Activated CD4-positive, alpha-beta T cell treated with anti-CD3 and anti-CD28 coated beads for 36 hours (primary cell): ENCODE measurements at regions not wholly inside any gene's neighbourhood (a gene's known extent, or its start where the extent isn't known, plus 50 kb on each side); places are given as distances from the start of the nearest gene placed in this dataset.

Experiments
- ATAC-seq: fragments of 200-7000 bp; cut with Tn5 transposase; one replicate; pipeline ENCODE4 v1.10.0; 2021; ENCODE audit warnings: mild to moderate bottlenecking, moderate library complexity
- CTCF ChIA-PET: fragments of 350-600 bp; sonication (Branson Sonifier 250); formaldehyde crosslinking; loops from one replicate; lab custom pipeline; 2021; ENCODE audit warnings: antibody characterized with exemption; lab: Charles Lee
- POLR2A ChIA-PET: fragments of 350-600 bp; sonication (Branson Sonifier 250); formaldehyde crosslinking; loops from one replicate; lab custom pipeline; 2021; ENCODE audit warnings: antibody characterized with exemption, inconsistent platforms; lab: Charles Lee
- DNase-seq: peaks from one replicate; pipeline ENCODE4 v3.0.0-alpha.2; 2020
- H3K27ac Mint-ChIP-seq: one replicate; pipeline ENCODE4 v1.8.0; 2021; ENCODE audit warnings: mixed read lengths
- H3K27me3 Mint-ChIP-seq: one replicate; pipeline ENCODE4 v1.8.0; 2021; ENCODE audit warnings: mixed read lengths
- H3K36me3 Mint-ChIP-seq: one replicate; pipeline ENCODE4 v1.8.0; 2021; ENCODE audit warnings: low read depth, mixed read lengths
- H3K4me1 Mint-ChIP-seq: one replicate; pipeline ENCODE4 v1.8.0; 2021; ENCODE audit warnings: mixed read lengths
- H3K4me3 Mint-ChIP-seq: one replicate; pipeline ENCODE4 v1.8.0; 2021; ENCODE audit warnings: mild to moderate bottlenecking, moderate library complexity, mixed read lengths
- H3K9me3 Mint-ChIP-seq: one replicate; pipeline ENCODE4 v1.8.0; 2021; ENCODE audit warnings: low read depth, mixed read lengths
- intact Hi-C, 2 experiments: fragments of 100-400 bp; cut with DNase I in 1 of 2; cut with micrococcal nuclease in 1 of 2; formaldehyde crosslinking; loops; one replicate each; pipeline versions ENCODE4 v1.14.2 to v1.15.1; 2022 to 2024; cut with DNase I, micrococcal nuclease

- no peaks in the 10 kb centered on the region for H3K27me3 Mint-ChIP-seq
- ChIA-PET CTCF (no interaction called here), POLR2A (no interaction called here)
These were observed 99.8 kb downstream of the BTG1 start for GRCh38 chr12:92045852-92046251.

GRCh38 chr12:92044435-92044834 lies 101.2 kb downstream of the BTG1 start:
- Mint-ChIP-seq H3K36me3 (peaks cover 29% of the 10 kb centered on the region), H3K4me1 (peaks cover 87% of the 10 kb centered on the region), H3K27me3 (no peaks in the 10 kb centered on the region), H3K9me3 (peaks cover 5% of the 10 kb centered on the region), H3K4me3 (no peak overlapping the region), H3K27ac (peak overlapping the region; percentile 67)
- POLR2A ChIA-PET, result no interaction called here
- CTCF ChIA-PET, result interaction anchor here (1.1 kb wide), 1 partner anchor 69 kb away, joined by 3 read pairs; no protein-coding TSS in a partner anchor
- DNase-seq (peak; percentile 42), ATAC-seq (peak; percentile 13)
- intact Hi-C loops, result no loop called here

More at GRCh38 chr12:92045852-92046251, 99.8 kb downstream of the BTG1 start:
- Mint-ChIP-seq H3K27ac (peak overlapping the region; percentile 86), H3K9me3 (peaks cover 7% of the 10 kb centered on the region), H3K4me3 (peak overlapping the region; percentile 32), H3K4me1 (peaks cover 85% of the 10 kb centered on the region), H3K36me3 (peaks cover 27% of the 10 kb centered on the region)
- no peak for DNase-seq
- peak; percentile 23 for ATAC-seq
- intact Hi-C loops, result loop anchor here (1.0 to 2.0 kb wide), 3 partner anchors 19 to 33 kb away; no protein-coding TSS in a partner anchor

- intact Hi-C loops, result no loop called here
- H3K27me3 Mint-ChIP-seq, result no peaks in the 10 kb centered on the region
These were observed 102.7 kb downstream of the BTG1 start for GRCh38 chr12:92042791-92043531.

DNA sequence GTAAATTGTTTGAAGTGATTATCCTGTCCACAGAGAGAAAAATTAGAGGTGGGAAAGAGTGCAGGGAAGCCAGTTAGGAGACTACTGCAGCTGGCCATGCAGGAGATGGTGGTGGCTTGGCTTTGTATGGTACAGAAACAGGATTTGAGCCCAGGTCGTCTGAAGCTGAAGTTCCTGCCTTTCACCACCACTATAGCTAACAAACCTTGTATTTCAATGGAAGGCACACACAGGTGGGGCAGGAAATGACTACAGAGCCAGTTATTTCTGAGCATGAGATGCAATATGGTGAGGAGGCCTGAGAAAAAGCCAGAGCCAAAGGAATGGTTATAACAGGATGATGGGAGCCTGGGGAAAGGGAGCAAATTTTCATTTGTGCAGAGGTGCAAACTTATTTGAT lies 103.9 kb downstream of the BTG1 start:
- intact Hi-C loops, result no loop called here
- H3K4me3 Mint-ChIP-seq, result no peak overlapping the region
- ATAC-seq (peak; percentile 69), DNase-seq (peak; percentile 27)
- H3K27me3 Mint-ChIP-seq, result no peaks in the 10 kb centered on the region
- peaks cover 2% of the 10 kb centered on the region for H3K9me3 Mint-ChIP-seq
- peak overlapping the region; percentile 75 for H3K27ac Mint-ChIP-seq
- H3K4me1 Mint-ChIP-seq, result peaks cover 83% of the 10 kb centered on the region
- peaks cover 27% of the 10 kb centered on the region for H3K36me3 Mint-ChIP-seq
- ChIA-PET CTCF (interaction anchor here (0.7 to 1.7 kb wide), 8 partner anchors 9 to 230 kb away, joined by 3 to 7 read pairs (median 4); no protein-coding TSS in a partner anchor), POLR2A (interaction anchor here (0.9 to 1.1 kb wide), 2 partner anchors 95 to 103 kb away, joined by 3 to 4 read pairs; no protein-coding TSS in a partner anchor)

More at GRCh38 chr12:92042791-92043531, 102.7 kb downstream of the BTG1 start:
- ChIA-PET CTCF (interaction anchor here (1.0 to 1.3 kb wide), 5 partner anchors 10 to 232 kb away, joined by 3 to 6 read pairs (median 4); no protein-coding TSS in a partner anchor), POLR2A (interaction anchor here (0.5 to 0.7 kb wide), 4 partner anchors 13 to 102 kb away, joined by 3 to 9 read pairs (median 4); no protein-coding TSS in a partner anchor)
- H3K27ac Mint-ChIP-seq, result peak overlapping the region; percentile 15
- H3K4me1 Mint-ChIP-seq, result peaks cover 84% of the 10 kb centered on the region
- no peak overlapping the region for H3K4me3 Mint-ChIP-seq
- no peak for ATAC-seq
- H3K9me3 Mint-ChIP-seq, result peaks cover 2% of the 10 kb centered on the region
- DNase-seq, result no peak
- peaks cover 24% of the 10 kb centered on the region for H3K36me3 Mint-ChIP-seq

GRCh38 chr12:92039046-92039445 lies 106.6 kb downstream of the BTG1 start:
- Mint-ChIP-seq H3K27ac (no peak overlapping the region), H3K27me3 (no peaks in the 10 kb centered on the region), H3K36me3 (peaks cover 15% of the 10 kb centered on the region), H3K9me3 (peaks cover 2% of the 10 kb centered on the region), H3K4me3 (no peak overlapping the region), H3K4me1 (peaks cover 86% of the 10 kb centered on the region)
- ChIA-PET CTCF (interaction anchor here (1.1 kb wide), 1 partner anchor 11 kb away, joined by 3 read pairs; no protein-coding TSS in a partner anchor), POLR2A (no interaction called here)
- ATAC-seq (no peak), DNase-seq (no peak)
- intact Hi-C loops, result no loop called here

- ChIA-PET POLR2A (no interaction called here), CTCF (interaction anchor here (0.6 kb wide), 1 partner anchor 9 kb away, joined by 5 read pairs; no protein-coding TSS in a partner anchor)
- Mint-ChIP-seq H3K27me3 (no peaks in the 10 kb centered on the region), H3K27ac (no peak overlapping the region), H3K9me3 (peaks cover 2% of the 10 kb centered on the region), H3K36me3 (peaks cover 15% of the 10 kb centered on the region), H3K4me1 (peaks cover 86% of the 10 kb centered on the region), H3K4me3 (no peak overlapping the region)
- no peak for ATAC-seq
- DNase-seq, result no peak
- intact Hi-C loops, result no loop called here
These were observed 107.2 kb downstream of the BTG1 start for GRCh38 chr12:92038476-92038875.

DNA sequence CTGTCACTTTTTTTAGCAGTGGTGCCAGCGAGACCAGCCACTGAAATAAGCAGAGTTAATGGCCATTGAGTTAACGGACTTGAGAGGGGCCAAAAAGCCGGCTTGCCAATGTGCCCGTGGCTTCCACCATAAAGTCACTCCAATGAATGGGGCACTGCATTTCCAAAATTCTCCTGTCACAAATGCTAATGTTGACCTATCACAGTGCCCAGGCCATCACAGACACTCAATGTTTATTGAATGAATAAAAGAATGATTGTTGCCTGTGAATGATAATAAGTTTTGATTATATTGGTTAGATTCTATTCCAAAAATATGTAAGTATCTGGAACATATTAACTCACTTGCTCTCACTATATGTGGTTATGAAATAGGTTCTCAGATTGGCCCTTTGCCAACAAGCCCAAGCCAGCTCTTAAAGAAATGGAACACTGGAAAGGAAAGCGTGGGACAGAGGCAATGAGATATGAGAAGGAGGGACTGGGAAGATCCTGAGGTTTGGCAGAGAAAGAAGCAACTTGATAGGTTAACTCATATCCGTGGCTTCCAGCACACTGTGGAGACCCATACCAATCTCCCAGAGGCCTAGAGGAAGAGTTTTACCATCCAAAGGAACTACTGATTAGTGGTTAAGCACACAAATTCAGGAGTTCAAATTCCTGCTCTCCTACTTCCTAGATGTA lies 108.7 kb downstream of the BTG1 start:
- Mint-ChIP-seq H3K27me3 (no peaks in the 10 kb centered on the region), H3K4me1 (peaks cover 81% of the 10 kb centered on the region), H3K36me3 (peaks cover 16% of the 10 kb centered on the region), H3K27ac (no peak overlapping the region), H3K9me3 (peaks cover 4% of the 10 kb centered on the region), H3K4me3 (no peak overlapping the region)
- intact Hi-C loops, result no loop called here
- ChIA-PET CTCF (no interaction called here), POLR2A (no interaction called here)
- DNase-seq (no peak), ATAC-seq (no peak)

DNA sequence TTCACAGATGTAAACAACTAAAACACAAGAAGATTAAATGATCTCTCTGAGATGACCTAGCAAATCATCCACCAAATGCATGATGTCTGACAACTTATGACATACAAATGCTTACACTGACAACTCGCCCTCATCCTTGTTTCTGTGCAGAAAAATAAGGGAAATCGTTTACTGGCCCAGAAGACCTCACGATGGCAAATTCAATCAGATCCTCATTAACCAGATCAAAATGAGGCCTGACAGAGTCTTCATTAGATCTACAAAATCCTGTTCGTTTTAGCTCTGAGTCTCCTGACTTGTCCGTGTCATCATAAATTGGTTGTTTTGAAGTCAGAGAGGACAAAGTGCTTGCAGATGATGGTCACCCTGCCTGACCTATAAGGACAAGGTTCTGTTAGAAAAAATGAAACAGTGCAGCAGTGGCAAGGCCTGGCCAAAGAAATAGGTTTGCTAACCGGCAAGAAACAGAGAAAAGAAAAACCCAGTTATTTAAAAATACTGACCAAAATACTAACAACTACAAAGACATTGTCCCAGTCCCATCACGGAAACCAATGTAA lies 109.5 kb downstream of the BTG1 start:
- intact Hi-C loops, result no loop called here
- Mint-ChIP-seq H3K4me3 (peak overlapping the region; percentile 72), H3K4me1 (peaks cover 82% of the 10 kb centered on the region), H3K27ac (peak overlapping the region; percentile 92), H3K36me3 (peaks cover 13% of the 10 kb centered on the region), H3K27me3 (no peaks in the 10 kb centered on the region), H3K9me3 (peaks cover 4% of the 10 kb centered on the region)
- POLR2A ChIA-PET, result no interaction called here
- CTCF ChIA-PET, result interaction anchor here (1.2 kb wide), 1 partner anchor 14 kb away, joined by 4 read pairs; no protein-coding TSS in a partner anchor
- DNase-seq, result no peak
- no peak for ATAC-seq

DNA sequence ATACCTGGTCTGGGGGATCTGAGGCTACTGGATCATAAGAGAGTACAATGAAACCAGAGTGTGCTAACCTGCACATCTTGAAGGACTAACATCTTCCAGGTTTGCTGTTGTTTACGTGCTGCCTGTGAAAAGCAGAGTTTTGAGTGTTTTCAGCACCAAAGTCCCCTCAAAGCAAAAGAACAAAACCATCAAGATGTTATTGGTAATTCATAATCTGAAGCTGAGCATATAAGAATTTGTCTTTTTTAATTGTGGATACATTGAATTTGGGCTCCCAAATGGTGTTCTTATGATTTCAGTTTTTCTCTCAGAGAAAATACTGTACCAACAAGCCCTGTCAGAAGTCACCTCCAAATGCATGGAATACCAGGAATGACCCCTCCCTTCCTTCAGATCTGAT lies 110.2 kb downstream of the BTG1 start:
- ChIA-PET CTCF (interaction anchor here (1.2 kb wide), 1 partner anchor 15 kb away, joined by 4 read pairs; no protein-coding TSS in a partner anchor), POLR2A (no interaction called here)
- peaks cover 81% of the 10 kb centered on the region for H3K4me1 Mint-ChIP-seq
- DNase-seq (no peak), ATAC-seq (no peak)
- peak overlapping the region; percentile 72 for H3K4me3 Mint-ChIP-seq
- H3K9me3 Mint-ChIP-seq, result peaks cover 4% of the 10 kb centered on the region
- H3K27ac Mint-ChIP-seq, result peak overlapping the region; percentile 92
- intact Hi-C loops, result no loop called here
- H3K27me3 Mint-ChIP-seq, result no peaks in the 10 kb centered on the region
- H3K36me3 Mint-ChIP-seq, result peaks cover 13% of the 10 kb centered on the region

DNA sequence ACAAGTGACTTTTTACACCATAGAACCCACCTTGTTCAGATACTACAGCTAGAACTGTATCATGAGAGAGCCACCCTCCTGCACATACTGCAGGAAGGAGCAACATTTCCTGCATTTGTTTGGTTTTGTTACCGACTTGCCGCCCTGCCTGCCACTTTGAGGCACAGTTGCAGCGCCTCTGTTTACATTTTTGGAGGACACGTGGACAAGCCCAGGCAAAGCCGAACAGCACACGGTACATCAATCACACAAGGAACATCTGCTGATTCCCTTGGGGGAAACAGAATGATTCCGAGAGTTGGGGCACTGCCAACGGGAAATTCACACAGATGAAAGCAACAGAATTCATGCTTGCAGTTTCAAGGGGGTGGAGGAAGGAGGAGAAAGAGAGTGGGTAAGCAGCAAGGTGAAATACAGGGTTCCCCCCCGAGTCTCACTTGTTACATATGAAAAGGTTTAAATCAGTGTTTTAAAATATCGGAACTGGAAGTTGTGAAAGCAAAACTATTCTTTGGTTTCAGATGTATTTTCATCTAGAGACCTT lies 110.7 kb downstream of the BTG1 start:
- Mint-ChIP-seq H3K9me3 (peaks cover 4% of the 10 kb centered on the region), H3K36me3 (peaks cover 10% of the 10 kb centered on the region), H3K4me3 (peak overlapping the region; percentile 72), H3K27me3 (no peaks in the 10 kb centered on the region), H3K4me1 (peaks cover 83% of the 10 kb centered on the region), H3K27ac (peak overlapping the region; percentile 92)
- ChIA-PET POLR2A (interaction anchor here (0.5 kb wide), 1 partner anchor 99 kb away, joined by 5 read pairs; no protein-coding TSS in a partner anchor), CTCF (interaction anchor here (0.6 kb wide), 1 partner anchor 48 kb away, joined by 3 read pairs; no protein-coding TSS in a partner anchor)
- intact Hi-C loops, result loop anchor here in 1 of 2 experiments (5.0 kb wide), 1 partner anchor 107 kb away; no protein-coding TSS in a partner anchor
- DNase-seq (peak; percentile 55), ATAC-seq (peak; percentile 48)
